ENCODE measurements at regions not wholly inside any gene's neighbourhood (a gene's known extent, or its start where the extent isn't known, plus 50 kb on each side); places are given as distances from the start of the nearest gene placed in this dataset.
"Not testable (repeated sequence)": the region's sequence is repeated elsewhere in the genome, so short reads cannot be mapped to it uniquely, and the experiment has no call there.

DNA sequence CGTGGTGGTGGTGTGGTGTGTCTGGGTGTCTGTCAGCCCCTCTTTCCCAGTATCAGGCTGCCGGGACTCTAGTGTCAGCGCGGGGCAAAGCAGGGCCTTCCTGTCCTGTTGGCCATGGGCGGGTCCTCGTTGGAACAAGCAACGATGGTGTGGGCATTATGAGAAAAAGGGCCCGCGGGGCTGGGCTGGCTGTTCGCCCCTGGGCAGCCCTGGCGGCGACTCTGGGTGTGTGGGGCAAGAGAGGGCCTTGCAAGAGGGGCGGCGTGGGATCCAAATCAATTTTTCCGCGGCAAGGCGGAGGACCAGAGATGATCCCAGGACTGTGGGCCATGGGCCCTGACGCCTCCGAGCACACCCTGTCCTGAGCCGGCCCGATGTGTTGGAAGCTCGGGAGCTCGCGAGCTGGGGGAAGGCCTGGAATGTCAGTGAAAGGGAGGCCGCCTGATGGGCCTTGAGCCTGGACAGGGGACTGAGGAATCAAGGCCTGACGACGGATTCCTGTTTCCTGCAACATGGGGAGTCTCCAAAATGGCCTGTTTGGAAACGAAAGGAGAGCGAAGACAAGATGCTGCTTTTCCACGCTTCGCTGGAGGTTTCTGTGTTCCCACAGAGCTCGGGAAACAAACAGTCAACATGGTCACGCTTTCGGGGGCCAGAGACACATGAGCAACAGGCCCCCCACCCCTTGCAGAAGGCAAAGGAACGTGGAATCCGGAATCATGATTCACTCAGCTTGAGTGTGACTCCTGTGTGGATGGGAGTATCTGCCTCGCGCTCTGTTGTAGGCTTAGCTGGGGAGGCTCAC lies 364.7 kb upstream of the DEFB115 start:
- H3K4me1 ChIP-seq (ENCODE audit: control insufficient read depth, insufficient read depth, low read length), result no peaks in the 10 kb centered on the region
- no peak overlapping the region for H3K9ac ChIP-seq (ENCODE audit: extremely low read depth, low read length, poor library complexity, severe bottlenecking)
- H3K27ac Mint-ChIP-seq, result no peak overlapping the region
- peaks cover 22% of the 10 kb centered on the region for H3K27me3 Mint-ChIP-seq (ENCODE audit: insufficient read depth)
- no peaks in the 10 kb centered on the region for H3K36me3 ChIP-seq (ENCODE audit: control insufficient read depth, insufficient read depth, low read length)
- H3K27me3 ChIP-seq (ENCODE audit: control insufficient read depth, insufficient read depth, low read length, poor library complexity, severe bottlenecking), result no peaks in the 10 kb centered on the region
- no peaks in the 10 kb centered on the region for H3K4me1 Mint-ChIP-seq
- H3K27ac ChIP-seq (ENCODE audit: low read depth, low read length), result no peak overlapping the region
- no peak overlapping the region for H3K4me3 Mint-ChIP-seq
- TF ChIP-seq, protein P1, sequence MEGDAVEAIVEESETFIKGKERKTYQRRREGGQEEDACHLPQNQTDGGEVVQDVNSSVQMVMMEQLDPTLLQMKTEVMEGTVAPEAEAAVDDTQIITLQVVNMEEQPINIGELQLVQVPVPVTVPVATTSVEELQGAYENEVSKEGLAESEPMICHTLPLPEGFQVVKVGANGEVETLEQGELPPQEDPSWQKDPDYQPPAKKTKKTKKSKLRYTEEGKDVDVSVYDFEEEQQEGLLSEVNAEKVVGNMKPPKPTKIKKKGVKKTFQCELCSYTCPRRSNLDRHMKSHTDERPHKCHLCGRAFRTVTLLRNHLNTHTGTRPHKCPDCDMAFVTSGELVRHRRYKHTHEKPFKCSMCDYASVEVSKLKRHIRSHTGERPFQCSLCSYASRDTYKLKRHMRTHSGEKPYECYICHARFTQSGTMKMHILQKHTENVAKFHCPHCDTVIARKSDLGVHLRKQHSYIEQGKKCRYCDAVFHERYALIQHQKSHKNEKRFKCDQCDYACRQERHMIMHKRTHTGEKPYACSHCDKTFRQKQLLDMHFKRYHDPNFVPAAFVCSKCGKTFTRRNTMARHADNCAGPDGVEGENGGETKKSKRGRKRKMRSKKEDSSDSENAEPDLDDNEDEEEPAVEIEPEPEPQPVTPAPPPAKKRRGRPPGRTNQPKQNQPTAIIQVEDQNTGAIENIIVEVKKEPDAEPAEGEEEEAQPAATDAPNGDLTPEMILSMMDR (conservative IDR thresholded peaks at IDR 0.05), result no peak
- H3K36me3 Mint-ChIP-seq (ENCODE audit: low read depth), result no peaks in the 10 kb centered on the region
- 90 to 92% methylated on average over 32 to 38 of the region's 38 CpGs for WGBS, 2 experiments (ENCODE audit: insufficient coverage in 1 of 2, insufficient read length in 1 of 2)
- DNase-seq, result no peak
- H3K4me3 ChIP-seq (ENCODE audit: low read length), result no peak overlapping the region
- H3K9me3 ChIP-seq (ENCODE audit: control insufficient read depth, low read length), result no peaks in the 10 kb centered on the region
- peaks cover 69% of the 10 kb centered on the region for H3K9me3 Mint-ChIP-seq

DNA sequence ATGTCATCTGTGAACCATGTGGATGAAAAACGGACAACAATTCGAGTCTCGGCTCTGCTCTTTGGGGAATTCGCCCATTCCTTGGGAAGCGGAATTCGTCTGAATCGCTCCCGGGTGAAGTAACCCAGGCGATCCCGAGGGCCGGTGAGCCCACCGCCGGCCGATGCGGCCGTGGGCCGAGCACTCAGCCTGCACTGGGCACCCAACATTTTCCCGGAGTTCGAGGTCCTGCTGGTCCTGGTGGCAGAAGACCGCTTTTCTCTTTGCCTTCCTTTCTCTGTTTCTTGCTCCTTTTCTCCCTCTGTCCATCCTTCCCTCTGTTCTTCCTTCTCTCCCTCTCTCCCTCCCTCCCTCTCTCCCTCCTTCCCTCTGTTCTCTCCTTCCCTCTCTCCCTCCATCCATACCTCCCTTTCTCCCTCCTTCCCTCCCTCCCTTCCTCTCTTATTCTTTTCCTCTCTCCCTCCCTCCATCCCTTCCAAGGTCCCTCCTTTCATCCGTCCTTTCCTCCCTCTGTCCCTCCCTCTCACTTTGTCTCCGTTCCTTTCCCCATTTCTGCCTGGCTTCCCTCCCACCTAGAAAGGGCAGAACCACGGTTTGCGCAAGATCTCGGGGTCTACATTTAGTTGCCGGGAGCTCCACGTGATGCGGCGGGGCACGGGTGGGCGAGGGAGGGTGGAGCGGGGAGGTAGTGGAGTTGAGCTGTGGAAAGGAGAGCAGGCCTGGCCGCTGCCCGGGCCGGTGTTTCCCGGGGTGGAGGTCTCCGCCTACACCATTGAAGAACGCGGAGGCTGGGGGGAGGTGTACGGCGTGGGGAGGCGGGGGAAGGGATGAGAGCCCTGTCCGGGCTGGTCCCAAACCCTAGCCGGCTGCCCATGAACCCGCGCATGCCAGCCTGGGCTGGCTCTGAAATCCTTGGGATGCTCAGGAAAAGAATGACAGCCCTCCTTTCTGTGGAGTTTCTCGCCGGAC lies 363.8 kb upstream of the DEFB115 start:
- WGBS, 2 experiments (ENCODE audit: insufficient coverage in 1 of 2, insufficient read length in 1 of 2), result 91 to 92% methylated on average over 8 to 44 of the region's 48 CpGs
- peaks cover 22% of the 10 kb centered on the region for H3K27me3 Mint-ChIP-seq (ENCODE audit: insufficient read depth)
- H3K4me3 Mint-ChIP-seq, result not testable (repeated sequence)

DNA sequence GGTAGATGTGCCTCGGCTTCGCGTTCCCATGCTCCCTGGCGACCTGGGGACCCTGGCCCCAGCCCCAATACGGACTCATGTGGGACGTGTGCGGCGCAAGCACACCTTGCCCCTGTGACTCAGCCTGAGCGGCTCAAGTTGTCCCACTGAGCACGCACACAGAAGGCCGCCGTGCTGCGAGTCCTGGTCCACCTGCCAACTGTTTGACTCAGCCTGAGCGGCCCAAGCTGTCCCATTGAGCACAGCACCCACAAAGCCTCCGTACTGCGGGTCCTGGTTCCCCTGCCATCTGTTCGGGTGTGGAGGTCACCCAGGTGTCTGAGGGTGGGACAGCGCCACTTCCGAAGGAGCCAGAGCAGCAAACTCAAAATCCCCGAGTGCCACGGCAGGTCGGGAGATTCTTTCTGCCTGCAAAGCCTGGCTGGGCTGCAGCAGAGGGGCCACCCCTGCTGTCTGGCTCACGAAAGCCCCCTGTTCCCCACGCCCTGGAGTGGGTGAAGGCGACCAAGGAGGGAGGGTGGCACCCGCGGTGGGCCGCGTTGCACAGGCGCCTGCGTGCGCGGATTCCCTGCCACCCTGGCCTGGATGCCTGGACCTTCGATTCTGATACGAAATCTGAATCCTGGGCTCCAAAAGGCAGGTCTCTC lies 362.6 kb upstream of the DEFB115 start:
- Mint-ChIP-seq H3K27me3 (ENCODE audit: insufficient read depth) (peaks cover 22% of the 10 kb centered on the region), H3K9me3 (peaks cover 69% of the 10 kb centered on the region)
- not testable (repeated sequence) for H3K4me3 ChIP-seq (ENCODE audit: low read length); DNase-seq; H3K4me1 ChIP-seq (ENCODE audit: control insufficient read depth, insufficient read depth, low read length); H3K36me3 ChIP-seq (ENCODE audit: control insufficient read depth, insufficient read depth, low read length); H3K27me3 ChIP-seq (ENCODE audit: control insufficient read depth, insufficient read depth, low read length, poor library complexity, severe bottlenecking); H3K27ac Mint-ChIP-seq; H3K36me3 Mint-ChIP-seq (ENCODE audit: low read depth); H3K27ac ChIP-seq (ENCODE audit: low read depth, low read length); H3K9me3 ChIP-seq (ENCODE audit: control insufficient read depth, low read length); H3K4me3 Mint-ChIP-seq; H3K4me1 Mint-ChIP-seq; H3K9ac ChIP-seq (ENCODE audit: extremely low read depth, low read length, poor library complexity, severe bottlenecking)
- WGBS, 2 experiments (ENCODE audit: insufficient coverage in 1 of 2, insufficient read length in 1 of 2), result 91 to 99% methylated on average over 11 to 35 of the region's 35 CpGs

More for the DNA sequence above, 363.8 kb upstream of the DEFB115 start:
- not testable (repeated sequence) for H3K27ac ChIP-seq (ENCODE audit: low read depth, low read length); H3K9ac ChIP-seq (ENCODE audit: extremely low read depth, low read length, poor library complexity, severe bottlenecking); H3K36me3 Mint-ChIP-seq (ENCODE audit: low read depth); H3K4me1 ChIP-seq (ENCODE audit: control insufficient read depth, insufficient read depth, low read length); H3K4me3 ChIP-seq (ENCODE audit: low read length); H3K36me3 ChIP-seq (ENCODE audit: control insufficient read depth, insufficient read depth, low read length); H3K9me3 ChIP-seq (ENCODE audit: control insufficient read depth, low read length); H3K27ac Mint-ChIP-seq; H3K27me3 ChIP-seq (ENCODE audit: control insufficient read depth, insufficient read depth, low read length, poor library complexity, severe bottlenecking); DNase-seq; H3K4me1 Mint-ChIP-seq
- peaks cover 66% of the 10 kb centered on the region for H3K9me3 Mint-ChIP-seq

DNA sequence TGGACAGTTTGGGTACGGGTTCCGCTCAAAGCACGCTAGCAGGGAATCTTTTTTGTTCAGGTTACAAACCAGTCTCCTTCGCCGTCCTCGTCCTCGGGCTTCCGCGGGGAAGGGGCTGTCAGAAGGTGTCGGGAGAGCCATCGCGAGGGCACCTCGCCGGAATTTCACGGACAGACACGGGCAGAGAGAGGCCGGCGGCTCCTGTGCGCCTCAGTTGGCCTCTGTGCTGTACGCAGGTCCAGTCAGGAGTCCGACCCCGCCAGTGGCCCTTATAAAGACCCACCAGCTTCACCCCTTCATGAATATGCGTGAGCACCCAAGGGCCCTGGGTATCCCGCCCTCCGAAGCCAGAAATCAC lies 362.1 kb upstream of the DEFB115 start:
- H3K36me3 ChIP-seq (ENCODE audit: control insufficient read depth, insufficient read depth, low read length); H3K9ac ChIP-seq (ENCODE audit: extremely low read depth, low read length, poor library complexity, severe bottlenecking); H3K27me3 ChIP-seq (ENCODE audit: control insufficient read depth, insufficient read depth, low read length, poor library complexity, severe bottlenecking); DNase-seq; H3K4me3 Mint-ChIP-seq; H3K4me1 ChIP-seq (ENCODE audit: control insufficient read depth, insufficient read depth, low read length); H3K27ac Mint-ChIP-seq; H3K36me3 Mint-ChIP-seq (ENCODE audit: low read depth); H3K4me3 ChIP-seq (ENCODE audit: low read length); H3K27ac ChIP-seq (ENCODE audit: low read depth, low read length); H3K4me1 Mint-ChIP-seq; H3K9me3 ChIP-seq (ENCODE audit: control insufficient read depth, low read length): not testable (repeated sequence)
- WGBS, 2 experiments (ENCODE audit: insufficient coverage in 1 of 2, insufficient read length in 1 of 2), result 93% methylated on average over 20 of the region's 25 CpGs; no CpG with 5 or more reads in 1 of the 2 experiments
- Mint-ChIP-seq H3K9me3 (peaks cover 73% of the 10 kb centered on the region), H3K27me3 (ENCODE audit: insufficient read depth) (peaks cover 22% of the 10 kb centered on the region)

DNA sequence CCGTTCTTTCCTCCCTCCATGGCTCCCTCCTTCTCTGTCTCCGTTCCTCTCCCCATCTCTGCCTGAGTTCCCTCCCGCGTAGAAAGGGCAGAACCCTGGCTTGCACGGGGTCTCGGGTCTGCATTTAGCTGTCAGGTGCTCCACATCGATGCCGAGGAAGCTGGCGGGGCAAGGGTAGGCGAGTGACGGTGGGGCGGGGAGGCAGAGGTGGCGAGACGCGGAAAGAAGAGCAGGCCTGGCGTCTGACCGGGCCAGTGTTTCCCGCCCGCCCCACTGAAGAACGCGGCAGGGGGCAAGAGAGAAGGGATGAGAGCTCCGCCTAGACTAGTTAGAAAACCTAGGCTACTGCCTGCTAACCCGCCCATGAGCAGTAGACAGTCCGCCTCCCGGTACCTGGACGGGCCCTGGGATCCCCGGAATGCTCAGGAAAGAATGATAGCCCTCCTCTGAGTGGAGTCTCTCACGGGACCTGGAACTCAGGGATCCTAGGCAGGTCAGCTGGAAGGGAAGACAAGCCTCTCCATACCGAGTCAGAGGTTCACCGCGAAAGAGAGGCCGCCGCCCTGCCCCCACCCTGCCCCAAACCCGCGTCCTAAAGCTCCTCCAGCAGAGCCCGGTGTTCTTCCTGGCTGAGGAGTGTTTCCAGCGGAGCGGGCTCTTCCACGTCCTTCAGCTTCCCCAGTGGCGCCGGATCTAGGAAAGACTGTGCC lies 357.9 kb upstream of the DEFB115 start:
- H3K27ac ChIP-seq (ENCODE audit: low read depth, low read length); DNase-seq; H3K4me1 ChIP-seq (ENCODE audit: control insufficient read depth, insufficient read depth, low read length); H3K4me3 ChIP-seq (ENCODE audit: low read length); H3K4me1 Mint-ChIP-seq; H3K9me3 ChIP-seq (ENCODE audit: control insufficient read depth, low read length); H3K27me3 Mint-ChIP-seq (ENCODE audit: insufficient read depth); H3K9ac ChIP-seq (ENCODE audit: extremely low read depth, low read length, poor library complexity, severe bottlenecking); H3K27ac Mint-ChIP-seq; H3K36me3 ChIP-seq (ENCODE audit: control insufficient read depth, insufficient read depth, low read length); H3K27me3 ChIP-seq (ENCODE audit: control insufficient read depth, insufficient read depth, low read length, poor library complexity, severe bottlenecking): not testable (repeated sequence)
- Mint-ChIP-seq H3K36me3 (ENCODE audit: low read depth) (peaks cover 19% of the 10 kb centered on the region), H3K4me3 (peak overlapping the region; percentile 41), H3K9me3 (peaks cover 67% of the 10 kb centered on the region)
- 88 to 91% methylated on average over 21 to 41 of the region's 41 CpGs for WGBS, 2 experiments (ENCODE audit: insufficient coverage in 1 of 2, insufficient read length in 1 of 2)
